Calu3 (cell line): ENCODE measurements at regions not wholly inside any gene's neighbourhood (a gene's known extent, or its start where the extent isn't known, plus 50 kb on each side); places are given as distances from the start of the nearest gene placed in this dataset.

Source experiments
- BruUV-seq: library from RNA; stranded (reverse); fragments of 400-500 nt; replicated peaks from 2 replicates; lab custom pipeline; 2021; lab: Mats Ljungman, UMichigan
- CTCF ChIA-PET: fragments of 300-600 bp; sonication (Branson Sonifier 250); formaldehyde crosslinking; loops from one replicate; lab custom pipeline; 2022; ENCODE audit warnings: antibody characterized with exemption; lab: Charles Lee
- DNase-seq: peaks from one replicate; pipeline ENCODE4 v3.0.0; 2022
- H3K27ac Mint-ChIP-seq: one replicate; pipeline ENCODE4 v1.8.0; 2022; ENCODE audit warnings: mixed read lengths; ENCODE audit not compliant: unreplicated experiment
- H3K27me3 Mint-ChIP-seq: one replicate; pipeline ENCODE4 v1.8.0; 2022; ENCODE audit warnings: mixed read lengths; ENCODE audit not compliant: unreplicated experiment
- H3K36me3 Mint-ChIP-seq: one replicate; pipeline ENCODE4 v1.8.0; 2022; ENCODE audit warnings: mild to moderate bottlenecking, moderate library complexity, mixed read lengths; ENCODE audit not compliant: insufficient read depth, unreplicated experiment
- H3K4me1 Mint-ChIP-seq: one replicate; pipeline ENCODE4 v1.8.0; 2022; ENCODE audit warnings: mild to moderate bottlenecking, low read depth, mixed read lengths; ENCODE audit not compliant: unreplicated experiment
- H3K4me3 Mint-ChIP-seq: one replicate; pipeline ENCODE4 v1.8.0; 2022; ENCODE audit warnings: mild to moderate bottlenecking, low read depth, moderate library complexity, mixed read lengths; ENCODE audit not compliant: unreplicated experiment
- H3K9me3 Mint-ChIP-seq: one replicate; pipeline ENCODE4 v1.8.0; 2022; ENCODE audit warnings: low read depth, mixed read lengths; ENCODE audit not compliant: unreplicated experiment
- CTCF ChIP-seq: fragments of 200-600 bp; IDR thresholded peaks from one replicate; pipeline ENCODE4 v1.8.0; 2022; ENCODE audit warnings: antibody characterized with exemption; ENCODE audit not compliant: unreplicated experiment
- intact Hi-C: fragments of 100-400 bp; cut with micrococcal nuclease; formaldehyde crosslinking; loops from one replicate; pipeline ENCODE4 v1.10.0; 2022; ENCODE audit not compliant: unreplicated experiment

GRCh38 chr11:134468796-134469195 is 56.8 kb upstream of the B3GAT1 start:
- intact Hi-C loops, result no loop called here
- Mint-ChIP-seq H3K36me3 (no peaks in the 10 kb centered on the region), H3K27ac (no peak overlapping the region), H3K9me3 (no peaks in the 10 kb centered on the region), H3K4me1 (no peaks in the 10 kb centered on the region), H3K4me3 (no peak overlapping the region), H3K27me3 (peaks cover 66% of the 10 kb centered on the region)
- no peak for TF ChIP-seq CTCF
- no TSS peak for BruUV-seq
- no peak for DNase-seq
- CTCF ChIA-PET, result no interaction called here

GRCh38 chr11:134468081-134468668 is 56.1 kb upstream of the B3GAT1 start:
- Mint-ChIP-seq H3K4me1 (no peaks in the 10 kb centered on the region), H3K36me3 (no peaks in the 10 kb centered on the region), H3K27ac (no peak overlapping the region), H3K9me3 (no peaks in the 10 kb centered on the region), H3K27me3 (peaks cover 60% of the 10 kb centered on the region), H3K4me3 (no peak overlapping the region)
- intact Hi-C loops, result no loop called here
- CTCF ChIA-PET, result no interaction called here
- no TSS peak for BruUV-seq
- no peak for DNase-seq
- TF ChIP-seq CTCF, result no peak

GRCh38 chr11:134466610-134467567 is 54.8 kb upstream of the B3GAT1 start:
- Mint-ChIP-seq H3K9me3 (no peaks in the 10 kb centered on the region), H3K36me3 (no peaks in the 10 kb centered on the region), H3K4me1 (no peaks in the 10 kb centered on the region), H3K27me3 (peaks cover 51% of the 10 kb centered on the region), H3K4me3 (no peak overlapping the region), H3K27ac (no peak overlapping the region)
- no peak for DNase-seq
- TF ChIP-seq CTCF, result no peak
- BruUV-seq, result no TSS peak
- intact Hi-C loops, result no loop called here
- CTCF ChIA-PET, result interaction anchor here (0.6 kb wide), 1 partner anchor 103 kb away, joined by 4 read pairs; no protein-coding TSS in a partner anchor

GRCh38 chr11:134466156-134466555 is 54.1 kb upstream of the B3GAT1 start:
- DNase-seq, result no peak
- intact Hi-C loops, result no loop called here

More at GRCh38 chr11:134466156-134466555, 54.1 kb upstream of the B3GAT1 start:
- Mint-ChIP-seq H3K27me3 (peaks cover 51% of the 10 kb centered on the region), H3K4me3 (no peak overlapping the region), H3K36me3 (no peaks in the 10 kb centered on the region), H3K27ac (no peak overlapping the region), H3K4me1 (no peaks in the 10 kb centered on the region), H3K9me3 (no peaks in the 10 kb centered on the region)
- no TSS peak for BruUV-seq
- no peak for TF ChIP-seq CTCF
- CTCF ChIA-PET, result no interaction called here
